ENCODE measurements at regions not wholly inside any gene's neighbourhood (a gene's known extent, or its start where the extent isn't known, plus 50 kb on each side); places are given as distances from the start of the nearest gene placed in this dataset.

DNA sequence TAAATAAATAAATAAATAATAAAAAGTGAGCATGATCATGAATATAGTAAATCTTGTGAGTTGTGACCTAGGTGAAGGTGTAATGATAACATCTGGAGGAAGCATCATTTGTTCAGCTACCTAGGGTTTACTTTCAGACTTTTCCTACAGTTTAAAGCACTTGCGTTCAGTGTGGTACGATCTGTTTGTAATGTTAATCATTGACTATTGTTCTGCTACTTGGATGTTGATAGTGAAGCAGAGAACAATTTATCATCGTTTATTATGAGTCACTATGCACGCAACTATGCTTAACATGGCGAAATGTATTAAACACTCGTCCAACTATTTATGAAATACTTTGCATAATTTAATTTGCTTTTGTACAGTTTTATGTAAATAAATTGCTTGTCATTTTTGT is 426.2 kb downstream of the PCDH7 start:
- no peak for TF ChIP-seq POLR2A (IDR thresholded peaks at IDR 0.05; ENCODE audit: low read length)
- TF ChIP-seq GATA1 (IDR thresholded peaks at IDR 0.05; ENCODE audit: low read depth, low read length), result no peak
